ENCODE measurements at regions not wholly inside any gene's neighbourhood (a gene's known extent, or its start where the extent isn't known, plus 50 kb on each side); places are given as distances from the start of the nearest gene placed in this dataset.
A peak's percentile ranks its signal among the peaks of the same experiment; 100 is the strongest.

DNA sequence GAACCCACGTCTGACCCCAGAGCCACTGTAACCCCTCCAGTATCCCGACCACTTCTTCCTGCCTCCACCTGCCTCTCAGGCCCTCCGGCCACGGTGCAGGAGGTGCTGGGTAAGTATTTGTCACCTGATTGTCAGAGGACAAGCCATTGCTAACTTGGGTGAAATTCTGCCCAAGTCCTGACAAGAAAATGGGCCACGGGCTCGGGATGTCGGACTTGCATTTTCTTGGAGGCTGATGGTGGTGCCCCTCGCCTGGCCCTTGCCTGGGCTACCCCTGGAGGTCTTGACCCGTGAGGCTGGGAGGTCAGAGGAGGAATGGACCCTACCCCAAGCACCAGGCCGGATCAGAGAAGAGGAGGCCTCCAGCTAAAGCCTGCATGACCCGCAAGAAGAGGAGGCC lies 149.7 kb upstream of the COL5A1 start:
- Histone ChIP-seq H3K27me3 (replicated peaks) (no peaks in the 10 kb centered on the region), H3K27ac (no peak overlapping the region), H3K36me3 (replicated peaks) (no peaks in the 10 kb centered on the region), H3K4me3 (ENCODE audit: low read depth, low read length) (no peak overlapping the region)
- DNase-seq = no peak
- in situ Hi-C loops (cut with HindIII; ENCODE audit: low pct_ligation_motif_present, low sequenced_read_pairs) = loop anchor here (25.0 kb wide), 1 partner anchor 145 kb away; the partner anchor contains the start of gene COL5A1
- TF ChIP-seq, protein P1, sequence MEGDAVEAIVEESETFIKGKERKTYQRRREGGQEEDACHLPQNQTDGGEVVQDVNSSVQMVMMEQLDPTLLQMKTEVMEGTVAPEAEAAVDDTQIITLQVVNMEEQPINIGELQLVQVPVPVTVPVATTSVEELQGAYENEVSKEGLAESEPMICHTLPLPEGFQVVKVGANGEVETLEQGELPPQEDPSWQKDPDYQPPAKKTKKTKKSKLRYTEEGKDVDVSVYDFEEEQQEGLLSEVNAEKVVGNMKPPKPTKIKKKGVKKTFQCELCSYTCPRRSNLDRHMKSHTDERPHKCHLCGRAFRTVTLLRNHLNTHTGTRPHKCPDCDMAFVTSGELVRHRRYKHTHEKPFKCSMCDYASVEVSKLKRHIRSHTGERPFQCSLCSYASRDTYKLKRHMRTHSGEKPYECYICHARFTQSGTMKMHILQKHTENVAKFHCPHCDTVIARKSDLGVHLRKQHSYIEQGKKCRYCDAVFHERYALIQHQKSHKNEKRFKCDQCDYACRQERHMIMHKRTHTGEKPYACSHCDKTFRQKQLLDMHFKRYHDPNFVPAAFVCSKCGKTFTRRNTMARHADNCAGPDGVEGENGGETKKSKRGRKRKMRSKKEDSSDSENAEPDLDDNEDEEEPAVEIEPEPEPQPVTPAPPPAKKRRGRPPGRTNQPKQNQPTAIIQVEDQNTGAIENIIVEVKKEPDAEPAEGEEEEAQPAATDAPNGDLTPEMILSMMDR (IDR thresholded peaks at IDR 0.05; ENCODE audit: low read depth, low read length, missing control alignments) = no peak

DNA sequence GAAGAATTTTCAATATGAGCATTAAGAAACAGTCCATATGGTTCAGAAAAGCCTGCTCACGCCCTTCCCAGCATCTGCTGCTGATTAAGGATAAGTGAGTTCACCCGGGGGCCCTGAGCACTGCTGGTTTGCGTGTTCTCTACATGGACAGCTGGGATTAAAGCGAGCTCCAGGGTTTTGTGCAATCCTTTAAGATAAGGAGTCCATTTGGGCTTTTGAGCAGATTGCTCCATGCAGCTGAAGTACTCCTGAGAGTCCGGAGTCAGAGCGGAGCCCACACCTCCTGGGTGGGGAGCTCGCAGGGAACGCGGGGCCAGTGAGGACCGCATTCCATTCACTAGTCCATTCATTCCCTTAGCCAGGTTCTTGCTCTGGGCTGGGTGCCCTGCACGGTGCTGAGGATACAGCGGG lies 149.3 kb upstream of the COL5A1 start:
- peak; percentile 23 for DNase-seq
- TF ChIP-seq, protein P1 (IDR thresholded peaks at IDR 0.05; ENCODE audit: low read depth, low read length, missing control alignments) = no peak
- Histone ChIP-seq H3K27ac (no peak overlapping the region), H3K27me3 (replicated peaks) (no peaks in the 10 kb centered on the region), H3K36me3 (replicated peaks) (no peaks in the 10 kb centered on the region), H3K4me3 (ENCODE audit: low read depth, low read length) (no peak overlapping the region)
- in situ Hi-C loops (cut with HindIII; ENCODE audit: low pct_ligation_motif_present, low sequenced_read_pairs) = loop anchor here (25.0 kb wide), 1 partner anchor 145 kb away; the partner anchor contains the start of gene COL5A1

DNA sequence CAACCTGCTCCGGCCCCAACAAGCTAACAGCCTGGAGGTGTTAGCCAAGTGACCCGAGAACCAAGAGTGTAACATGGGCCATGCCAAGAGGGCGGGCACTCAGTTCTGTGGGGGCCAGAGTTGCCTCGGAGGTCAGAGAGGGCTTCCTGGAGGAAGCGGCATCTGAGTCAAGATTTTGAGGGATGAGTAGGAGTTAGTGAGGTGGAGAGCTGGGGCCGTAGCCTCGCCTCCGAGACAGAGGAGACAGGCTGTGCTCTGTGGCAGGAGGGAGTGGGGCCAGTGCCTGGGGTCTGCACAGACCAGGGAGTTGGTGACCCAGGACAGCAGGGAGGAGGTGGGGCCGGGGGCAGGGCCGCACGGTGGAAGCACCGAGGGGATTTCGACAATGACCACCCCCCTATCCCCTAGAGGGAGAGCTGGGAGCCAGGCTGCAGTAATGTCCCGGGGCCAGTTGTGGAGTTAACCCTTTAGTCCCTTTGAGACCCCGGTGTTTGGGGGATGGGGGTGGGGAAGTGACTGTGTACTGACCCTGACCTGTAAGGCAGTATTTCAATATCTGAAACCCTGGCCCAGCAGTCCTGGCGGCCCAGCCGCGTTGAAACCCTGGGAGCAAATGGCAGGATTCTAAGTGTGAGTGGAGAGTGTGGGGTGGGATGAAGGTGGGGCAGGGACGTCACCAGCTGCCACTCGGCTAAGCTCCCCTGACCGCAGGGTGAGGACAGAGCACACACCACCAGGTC lies 148.7 kb upstream of the COL5A1 start:
- no peak for DNase-seq
- Histone ChIP-seq H3K36me3 (replicated peaks) (no peaks in the 10 kb centered on the region), H3K4me3 (ENCODE audit: low read depth, low read length) (no peak overlapping the region), H3K27ac (no peak overlapping the region), H3K27me3 (replicated peaks) (no peaks in the 10 kb centered on the region)
- in situ Hi-C loops (cut with HindIII; ENCODE audit: low pct_ligation_motif_present, low sequenced_read_pairs) = loop anchor here (25.0 kb wide), 1 partner anchor 144 kb away; the partner anchor contains the start of gene COL5A1
- TF ChIP-seq, protein P1 (IDR thresholded peaks at IDR 0.05; ENCODE audit: low read depth, low read length, missing control alignments) = no peak

DNA sequence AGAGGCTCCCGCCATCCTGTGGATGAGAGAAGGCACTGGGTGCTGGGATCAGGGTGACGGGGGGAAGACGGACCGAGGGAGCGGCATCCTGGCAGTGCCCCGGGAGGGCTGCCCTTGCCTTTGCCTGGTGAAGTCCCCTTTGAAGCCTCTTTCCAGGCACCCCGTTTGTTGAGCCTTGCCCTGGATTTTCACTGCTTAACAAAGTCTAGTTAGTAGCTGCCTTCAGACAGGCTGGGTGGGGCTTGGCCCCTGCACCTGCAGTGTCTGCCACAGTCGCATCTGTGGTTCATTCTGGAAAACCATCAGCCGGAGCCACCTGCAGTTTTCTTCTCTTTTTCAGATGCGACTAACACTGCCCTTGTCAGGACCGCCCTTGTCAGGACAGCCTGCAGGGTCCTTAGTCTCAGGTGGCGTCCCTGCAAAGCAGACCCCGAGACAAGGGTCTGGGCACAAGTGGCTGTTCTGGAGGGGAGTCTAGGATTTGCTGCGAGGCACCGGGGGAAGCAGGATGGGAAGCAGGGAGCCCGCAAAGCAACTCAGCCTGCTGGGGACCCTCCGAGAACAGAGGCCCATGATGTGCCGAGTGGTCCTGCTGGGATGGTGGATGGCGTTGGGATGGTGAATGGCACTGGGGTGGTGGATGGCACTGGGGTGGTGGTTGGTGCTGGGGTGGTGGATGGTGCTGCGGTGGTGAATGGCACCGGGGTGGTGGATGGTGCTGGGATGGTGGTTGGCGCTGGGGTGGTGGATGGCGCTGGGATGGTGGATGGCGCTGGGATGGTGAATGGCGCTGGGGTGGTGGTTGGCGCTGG lies 147.9 kb upstream of the COL5A1 start:
- H3K36me3 ChIP-seq (replicated peaks) = no peaks in the 10 kb centered on the region
- no peak overlapping the region for H3K27ac ChIP-seq
- no peaks in the 10 kb centered on the region for H3K27me3 ChIP-seq (replicated peaks)
- no peak overlapping the region for H3K4me3 ChIP-seq (ENCODE audit: low read depth, low read length)
- TF ChIP-seq, protein P1 (IDR thresholded peaks at IDR 0.05; ENCODE audit: low read depth, low read length, missing control alignments) = no peak
- in situ Hi-C loops (cut with HindIII; ENCODE audit: low pct_ligation_motif_present, low sequenced_read_pairs) = loop anchor here (25.0 kb wide), 1 partner anchor 144 kb away; the partner anchor contains the start of gene COL5A1
- no peak for DNase-seq

DNA sequence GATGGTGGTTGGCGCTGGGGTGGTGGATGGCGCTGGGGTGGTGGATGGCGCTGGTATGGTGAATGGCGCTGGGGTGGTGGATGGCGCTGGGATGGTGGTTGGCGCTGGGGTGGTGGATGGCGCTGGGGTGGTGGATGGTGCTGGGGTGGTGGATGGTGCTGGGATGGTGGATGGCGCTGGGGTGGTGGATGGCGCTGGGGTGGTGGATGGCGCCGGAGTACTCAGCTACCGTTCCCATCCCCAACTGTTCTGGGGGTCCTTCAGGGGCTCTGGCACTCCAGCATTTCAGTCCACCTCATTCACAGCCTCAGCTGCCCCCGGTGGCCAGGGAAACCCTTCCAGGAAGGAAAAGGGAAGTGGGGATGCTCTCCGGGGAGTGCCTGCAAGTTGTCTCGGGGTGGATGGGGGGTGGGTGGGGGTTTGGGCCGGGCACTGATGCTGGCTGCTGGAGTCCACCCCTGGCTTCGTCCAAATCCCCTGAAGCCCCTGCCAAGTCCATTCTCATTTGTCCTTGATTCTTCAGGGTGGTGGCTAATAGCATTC lies 147.3 kb upstream of the COL5A1 start:
- no peak for DNase-seq
- H3K4me3 ChIP-seq (ENCODE audit: low read depth, low read length) = no peak overlapping the region
- H3K27ac ChIP-seq = no peak overlapping the region
- TF ChIP-seq, protein P1 (IDR thresholded peaks at IDR 0.05; ENCODE audit: low read depth, low read length, missing control alignments) = peak; percentile 16
- no peaks in the 10 kb centered on the region for H3K36me3 ChIP-seq (replicated peaks)
- no peaks in the 10 kb centered on the region for H3K27me3 ChIP-seq (replicated peaks)
- in situ Hi-C loops (cut with HindIII; ENCODE audit: low pct_ligation_motif_present, low sequenced_read_pairs) = loop anchor here (25.0 kb wide), 1 partner anchor 143 kb away; the partner anchor contains the start of gene COL5A1

All from brain microvascular endothelial cell (primary cell).